ENCODE measurements at regions not wholly inside any gene's neighbourhood (a gene's known extent, or its start where the extent isn't known, plus 50 kb on each side); places are given as distances from the start of the nearest gene placed in this dataset.

- no peak for TF ChIP-seq CTCF (conservative IDR thresholded peaks at IDR 0.05)
- no peak overlapping the region for H3K27ac ChIP-seq
Measured at GRCh38 chr16:50910736-50911100, 168.8 kb downstream of the CYLD start.

DNA sequence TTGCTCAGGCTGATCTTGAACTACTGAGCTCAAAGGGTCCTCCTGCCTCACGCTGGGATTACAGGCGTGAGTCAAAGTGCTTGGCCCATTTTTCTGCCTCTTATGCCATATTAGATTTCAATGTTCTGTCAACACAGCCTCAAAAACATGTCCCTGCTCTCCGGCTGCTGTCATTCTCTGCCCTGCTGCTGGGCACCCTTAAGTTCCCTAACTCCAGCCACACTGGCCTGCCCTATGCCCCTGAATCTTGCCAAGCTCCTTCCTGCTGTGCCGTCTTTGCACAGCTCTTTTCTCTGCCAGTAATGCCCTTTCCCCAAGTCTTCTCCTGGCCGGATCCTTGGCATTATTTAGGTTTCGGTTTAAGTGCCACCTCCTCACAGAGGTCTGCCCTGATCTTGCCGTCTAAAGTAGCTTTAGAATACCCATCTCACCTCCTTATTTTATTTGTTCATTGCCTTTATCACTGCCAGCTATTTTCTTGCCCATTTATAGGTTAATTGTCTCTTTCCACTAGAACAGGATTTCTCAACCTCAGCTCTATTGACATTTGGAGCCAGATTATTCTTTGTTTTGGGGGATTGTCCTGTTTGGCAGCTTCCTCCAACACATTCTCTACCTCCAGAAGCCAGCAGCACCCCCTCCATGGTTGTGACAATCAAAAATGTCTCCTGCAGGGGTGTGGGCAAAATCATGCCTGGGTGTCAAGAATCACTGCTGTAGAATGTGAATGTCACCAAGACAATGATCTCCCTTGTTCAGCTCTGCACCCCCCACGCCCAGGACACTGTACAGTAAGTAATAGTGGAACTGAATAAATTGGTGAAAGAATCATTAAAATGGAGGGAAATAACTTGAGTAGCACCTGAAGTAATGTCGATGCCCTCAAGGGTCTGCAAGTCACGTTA lies 168.2 kb downstream of the CYLD start:
- TF ChIP-seq CTCF (conservative IDR thresholded peaks at IDR 0.05) = no peak
- no peak overlapping the region for H3K27ac ChIP-seq

- no peak overlapping the region for H3K27ac ChIP-seq
- no peak for TF ChIP-seq CTCF (conservative IDR thresholded peaks at IDR 0.05)
Measured at GRCh38 chr16:50908468-50908867, 166.6 kb downstream of the CYLD start.

GRCh38 chr16:50906454-50906853 lies 164.6 kb downstream of the CYLD start:
- TF ChIP-seq CTCF (conservative IDR thresholded peaks at IDR 0.05) = no peak
- no peak overlapping the region for H3K27ac ChIP-seq

- TF ChIP-seq CTCF (conservative IDR thresholded peaks at IDR 0.05) = no peak
- H3K27ac ChIP-seq = no peak overlapping the region
Measured at GRCh38 chr16:50902457-50902856, 160.6 kb downstream of the CYLD start.

- no peak for TF ChIP-seq CTCF (conservative IDR thresholded peaks at IDR 0.05)
Measured at GRCh38 chr16:50901062-50901461, 159.2 kb downstream of the CYLD start.

GRCh38 chr16:50900391-50900942 lies 158.6 kb downstream of the CYLD start:
- H3K27ac ChIP-seq = no peak overlapping the region
- TF ChIP-seq CTCF (conservative IDR thresholded peaks at IDR 0.05) = no peak

More at GRCh38 chr16:50901062-50901461, 159.2 kb downstream of the CYLD start:
- no peak overlapping the region for H3K27ac ChIP-seq
